ENCODE measurements at regions not wholly inside any gene's neighbourhood (a gene's known extent, or its start where the extent isn't known, plus 50 kb on each side); places are given as distances from the start of the nearest gene placed in this dataset.

GRCh38 chr3:33936921-33937525 lies 138.6 kb downstream of the PDCD6IP start:
- Histone ChIP-seq H2AFZ (ENCODE audit: low read depth, low read length) (no peak overlapping the region), H3K9me3 (ENCODE audit: insufficient read depth, low read length) (no peaks in the 10 kb centered on the region), H3K4me1 (ENCODE audit: low read length) (no peaks in the 10 kb centered on the region), H3K4me2 (ENCODE audit: low read length) (no peak overlapping the region), H3K27ac (ENCODE audit: low read length) (no peak overlapping the region), H3K79me2 (ENCODE audit: low read length) (no peaks in the 10 kb centered on the region), H3K4me3 (ENCODE audit: low read length) (no peak overlapping the region), H3K36me3 (replicated peaks; ENCODE audit: low read depth, low read length) (no peaks in the 10 kb centered on the region), H3K27me3 (ENCODE audit: low read depth, low read length) (no peaks in the 10 kb centered on the region; the same call in 1 of the 2 replicates), H4K20me1 (ENCODE audit: insufficient read depth, low read length) (no peaks in the 10 kb centered on the region), H3K9ac (ENCODE audit: low read length) (no peak overlapping the region)
- TF ChIP-seq CTCF (IDR thresholded peaks at IDR 0.05; ENCODE audit: low read depth, low read length) (no peak), EZH2phosphoT487 (IDR thresholded peaks at IDR 0.05; ENCODE audit: low read depth) (no peak)

- TF ChIP-seq EZH2phosphoT487 (IDR thresholded peaks at IDR 0.05; ENCODE audit: low read depth) (no peak), CTCF (IDR thresholded peaks at IDR 0.05; ENCODE audit: low read depth, low read length) (no peak)
- Histone ChIP-seq H3K4me1 (ENCODE audit: low read length) (no peaks in the 10 kb centered on the region), H3K4me2 (ENCODE audit: low read length) (no peak overlapping the region), H3K4me3 (ENCODE audit: low read length) (no peak overlapping the region), H3K36me3 (replicated peaks; ENCODE audit: low read depth, low read length) (no peaks in the 10 kb centered on the region), H3K9ac (ENCODE audit: low read length) (no peak overlapping the region), H4K20me1 (ENCODE audit: insufficient read depth, low read length) (no peaks in the 10 kb centered on the region), H2AFZ (ENCODE audit: low read depth, low read length) (no peak overlapping the region), H3K9me3 (ENCODE audit: insufficient read depth, low read length) (no peaks in the 10 kb centered on the region), H3K79me2 (ENCODE audit: low read length) (no peaks in the 10 kb centered on the region), H3K27ac (ENCODE audit: low read length) (no peak overlapping the region), H3K27me3 (ENCODE audit: low read depth, low read length) (no peaks in the 10 kb centered on the region; the same call in 1 of the 2 replicates)
Measured at GRCh38 chr3:33937628-33938027, 139.2 kb downstream of the PDCD6IP start.

GRCh38 chr3:33940149-33940548 lies 141.7 kb downstream of the PDCD6IP start:
- no peaks in the 10 kb centered on the region for H4K20me1 ChIP-seq (ENCODE audit: insufficient read depth, low read length)
- H3K4me3 ChIP-seq (ENCODE audit: low read length), result no peak overlapping the region
- TF ChIP-seq EZH2phosphoT487 (IDR thresholded peaks at IDR 0.05; ENCODE audit: low read depth), result no peak
- TF ChIP-seq CTCF (IDR thresholded peaks at IDR 0.05; ENCODE audit: low read depth, low read length), result no peak
- no peaks in the 10 kb centered on the region; the same call in 1 of the 2 replicates for H3K27me3 ChIP-seq (ENCODE audit: low read depth, low read length)
- H3K9me3 ChIP-seq (ENCODE audit: insufficient read depth, low read length), result no peaks in the 10 kb centered on the region
- H3K4me1 ChIP-seq (ENCODE audit: low read length), result no peaks in the 10 kb centered on the region
- H3K79me2 ChIP-seq (ENCODE audit: low read length), result no peaks in the 10 kb centered on the region
- H2AFZ ChIP-seq (ENCODE audit: low read depth, low read length), result no peak overlapping the region
- no peak overlapping the region for H3K9ac ChIP-seq (ENCODE audit: low read length)
- H3K4me2 ChIP-seq (ENCODE audit: low read length), result no peak overlapping the region
- H3K36me3 ChIP-seq (replicated peaks; ENCODE audit: low read depth, low read length), result no peaks in the 10 kb centered on the region
- no peak overlapping the region for H3K27ac ChIP-seq (ENCODE audit: low read length)

GRCh38 chr3:33940736-33941135 lies 142.3 kb downstream of the PDCD6IP start:
- Histone ChIP-seq H3K27ac (ENCODE audit: low read length) (no peak overlapping the region), H4K20me1 (ENCODE audit: insufficient read depth, low read length) (no peaks in the 10 kb centered on the region), H3K27me3 (ENCODE audit: low read depth, low read length) (no peaks in the 10 kb centered on the region; the same call in 1 of the 2 replicates), H3K4me3 (ENCODE audit: low read length) (no peak overlapping the region), H3K9me3 (ENCODE audit: insufficient read depth, low read length) (no peaks in the 10 kb centered on the region), H3K4me1 (ENCODE audit: low read length) (no peaks in the 10 kb centered on the region), H3K4me2 (ENCODE audit: low read length) (no peak overlapping the region), H3K36me3 (replicated peaks; ENCODE audit: low read depth, low read length) (no peaks in the 10 kb centered on the region), H2AFZ (ENCODE audit: low read depth, low read length) (no peak overlapping the region), H3K79me2 (ENCODE audit: low read length) (no peaks in the 10 kb centered on the region), H3K9ac (ENCODE audit: low read length) (no peak overlapping the region)
- TF ChIP-seq EZH2phosphoT487 (IDR thresholded peaks at IDR 0.05; ENCODE audit: low read depth) (no peak), CTCF (IDR thresholded peaks at IDR 0.05; ENCODE audit: low read depth, low read length) (no peak)
